ENCODE measurements at regions not wholly inside any gene's neighbourhood (a gene's known extent, or its start where the extent isn't known, plus 50 kb on each side); places are given as distances from the start of the nearest gene placed in this dataset.

DNA sequence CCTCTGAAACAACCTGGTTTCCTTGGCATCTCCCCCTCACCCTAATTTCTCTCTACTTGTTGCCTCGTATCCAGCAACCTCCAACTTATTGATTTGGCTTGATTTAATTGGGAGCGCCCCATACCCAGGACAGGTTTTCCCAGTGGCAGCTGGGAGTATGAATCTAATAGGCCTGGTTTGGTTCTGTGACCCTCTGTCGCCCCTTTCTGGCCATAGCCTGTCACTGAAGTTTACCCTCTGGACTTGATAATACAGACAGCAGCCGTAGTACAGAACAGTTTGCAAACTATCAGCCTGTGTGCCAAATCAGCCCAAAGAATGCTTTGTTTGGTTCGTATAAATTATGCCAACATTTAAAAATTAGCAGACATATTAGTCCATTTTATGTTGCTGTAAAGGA is 525.1 kb upstream of the GOLIM4 start:
- TF ChIP-seq, protein P1, sequence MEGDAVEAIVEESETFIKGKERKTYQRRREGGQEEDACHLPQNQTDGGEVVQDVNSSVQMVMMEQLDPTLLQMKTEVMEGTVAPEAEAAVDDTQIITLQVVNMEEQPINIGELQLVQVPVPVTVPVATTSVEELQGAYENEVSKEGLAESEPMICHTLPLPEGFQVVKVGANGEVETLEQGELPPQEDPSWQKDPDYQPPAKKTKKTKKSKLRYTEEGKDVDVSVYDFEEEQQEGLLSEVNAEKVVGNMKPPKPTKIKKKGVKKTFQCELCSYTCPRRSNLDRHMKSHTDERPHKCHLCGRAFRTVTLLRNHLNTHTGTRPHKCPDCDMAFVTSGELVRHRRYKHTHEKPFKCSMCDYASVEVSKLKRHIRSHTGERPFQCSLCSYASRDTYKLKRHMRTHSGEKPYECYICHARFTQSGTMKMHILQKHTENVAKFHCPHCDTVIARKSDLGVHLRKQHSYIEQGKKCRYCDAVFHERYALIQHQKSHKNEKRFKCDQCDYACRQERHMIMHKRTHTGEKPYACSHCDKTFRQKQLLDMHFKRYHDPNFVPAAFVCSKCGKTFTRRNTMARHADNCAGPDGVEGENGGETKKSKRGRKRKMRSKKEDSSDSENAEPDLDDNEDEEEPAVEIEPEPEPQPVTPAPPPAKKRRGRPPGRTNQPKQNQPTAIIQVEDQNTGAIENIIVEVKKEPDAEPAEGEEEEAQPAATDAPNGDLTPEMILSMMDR (IDR thresholded peaks at IDR 0.05; ENCODE audit: insufficient read depth, low read length, poor library complexity, severe bottlenecking) = peak; percentile 20
- TF ChIP-seq EZH2phosphoT487 (conservative IDR thresholded peaks at IDR 0.05; ENCODE audit: low read length) = no peak

DNA sequence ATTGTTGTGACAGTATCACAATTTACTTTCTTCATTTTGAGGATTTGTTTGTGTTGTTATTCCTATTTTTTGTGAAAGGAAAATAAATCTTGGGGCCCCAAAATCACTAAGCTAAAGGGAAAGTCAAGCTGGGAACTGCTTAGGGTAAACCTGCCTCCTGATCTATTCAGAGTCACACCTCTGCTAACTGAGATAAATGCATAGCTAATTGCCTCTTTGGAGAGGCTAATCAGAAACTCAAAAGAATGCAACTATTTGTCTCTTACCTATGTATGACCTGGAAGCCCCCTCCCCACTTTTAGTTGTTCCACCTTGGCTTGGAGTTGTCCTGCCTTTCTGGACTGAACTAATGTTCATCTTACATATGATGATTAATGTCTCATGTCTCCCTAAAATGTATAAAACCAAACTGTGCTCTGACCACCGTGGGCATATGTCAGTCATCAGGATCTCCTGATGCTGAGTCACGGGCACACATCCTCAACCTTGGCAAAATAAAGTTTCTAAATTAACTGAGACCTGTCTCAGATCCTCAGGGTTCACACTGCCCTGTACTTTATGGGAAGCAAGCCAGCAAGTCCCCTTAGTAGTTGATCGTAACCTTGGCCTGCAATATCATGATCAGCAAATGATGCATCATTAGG is 523.2 kb upstream of the GOLIM4 start:
- Histone ChIP-seq H3K36me3 (ENCODE audit: low read length) (no peaks in the 10 kb centered on the region), H3K9me2 (replicated peaks; ENCODE audit: insufficient read depth, low read length) (no peaks in the 10 kb centered on the region), H3K9me3 (ENCODE audit: insufficient read depth, low read length) (no peaks in the 10 kb centered on the region), H3K9ac (ENCODE audit: low read length) (no peak overlapping the region), H2AFZ (ENCODE audit: low read depth, low read length, severe bottlenecking) (no peak overlapping the region), H4K20me1 (ENCODE audit: low read depth, low read length) (no peaks in the 10 kb centered on the region), H3K4me2 (ENCODE audit: low read depth, low read length, poor library complexity, severe bottlenecking) (no peak overlapping the region), H3K27ac (ENCODE audit: low read depth, low read length) (no peak overlapping the region), H3K4me3 (ENCODE audit: insufficient read depth, low read length, poor library complexity, severe bottlenecking) (no peak overlapping the region), H3K27me3 (ENCODE audit: low read length) (no peaks in the 10 kb centered on the region), H3K79me2 (ENCODE audit: insufficient read depth, low read length) (no peaks in the 10 kb centered on the region), H3F3A (ENCODE audit: insufficient read depth) (no peaks in the 10 kb centered on the region)
- TF ChIP-seq, protein P1 (IDR thresholded peaks at IDR 0.05; ENCODE audit: insufficient read depth, low read length, poor library complexity, severe bottlenecking) = no peak
- no peak for TF ChIP-seq EZH2phosphoT487 (conservative IDR thresholded peaks at IDR 0.05; ENCODE audit: low read length)

More for the DNA sequence above, 525.1 kb upstream of the GOLIM4 start:
- no peak overlapping the region for H3K27ac ChIP-seq (ENCODE audit: low read depth, low read length)
- H3K79me2 ChIP-seq (ENCODE audit: insufficient read depth, low read length) = no peaks in the 10 kb centered on the region
- no peaks in the 10 kb centered on the region for H3K9me3 ChIP-seq (ENCODE audit: insufficient read depth, low read length)
- no peaks in the 10 kb centered on the region for H3F3A ChIP-seq (ENCODE audit: insufficient read depth)
- no peaks in the 10 kb centered on the region for H3K27me3 ChIP-seq (ENCODE audit: low read length)
- no peak overlapping the region for H3K4me3 ChIP-seq (ENCODE audit: insufficient read depth, low read length, poor library complexity, severe bottlenecking)
- H3K4me2 ChIP-seq (ENCODE audit: low read depth, low read length, poor library complexity, severe bottlenecking) = no peak overlapping the region
- no peak overlapping the region for H3K9ac ChIP-seq (ENCODE audit: low read length)
- no peaks in the 10 kb centered on the region for H4K20me1 ChIP-seq (ENCODE audit: low read depth, low read length)
- no peaks in the 10 kb centered on the region for H3K9me2 ChIP-seq (replicated peaks; ENCODE audit: insufficient read depth, low read length)
- H2AFZ ChIP-seq (ENCODE audit: low read depth, low read length, severe bottlenecking) = no peak overlapping the region
- no peaks in the 10 kb centered on the region for H3K36me3 ChIP-seq (ENCODE audit: low read length)

DNA sequence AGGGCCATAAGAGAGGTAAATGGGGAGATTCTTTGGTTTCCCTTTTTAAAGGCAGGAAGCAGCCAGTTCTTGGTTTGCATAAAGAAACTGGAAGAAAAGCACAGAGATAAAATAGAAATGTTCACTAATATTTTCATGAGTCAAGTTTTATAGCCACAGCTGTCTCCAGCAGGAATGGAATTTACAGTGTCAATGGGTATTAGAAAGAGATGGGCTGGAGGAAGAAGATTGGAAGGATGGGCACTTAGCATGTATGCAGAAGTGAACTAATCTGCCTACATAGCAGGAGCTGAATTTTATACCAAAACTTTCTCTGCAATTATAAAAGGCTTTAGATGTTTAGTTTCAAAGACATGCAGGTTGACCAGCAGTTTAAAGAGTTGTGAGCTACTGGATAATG is 521.9 kb upstream of the GOLIM4 start:
- H4K20me1 ChIP-seq (ENCODE audit: low read depth, low read length) = no peaks in the 10 kb centered on the region
- H3K4me2 ChIP-seq (ENCODE audit: low read depth, low read length, poor library complexity, severe bottlenecking) = no peak overlapping the region
- H3K36me3 ChIP-seq (ENCODE audit: low read length) = no peaks in the 10 kb centered on the region
- H3K9ac ChIP-seq (ENCODE audit: low read length) = no peak overlapping the region
- H3F3A ChIP-seq (ENCODE audit: insufficient read depth) = no peaks in the 10 kb centered on the region
- H3K27me3 ChIP-seq (ENCODE audit: low read length) = no peaks in the 10 kb centered on the region
- H2AFZ ChIP-seq (ENCODE audit: low read depth, low read length, severe bottlenecking) = no peak overlapping the region
- H3K9me3 ChIP-seq (ENCODE audit: insufficient read depth, low read length) = no peaks in the 10 kb centered on the region
- H3K4me3 ChIP-seq (ENCODE audit: insufficient read depth, low read length, poor library complexity, severe bottlenecking) = no peak overlapping the region
- no peak overlapping the region for H3K27ac ChIP-seq (ENCODE audit: low read depth, low read length)
- TF ChIP-seq EZH2phosphoT487 (conservative IDR thresholded peaks at IDR 0.05; ENCODE audit: low read length) = no peak
- TF ChIP-seq, protein P1 (IDR thresholded peaks at IDR 0.05; ENCODE audit: insufficient read depth, low read length, poor library complexity, severe bottlenecking) = no peak
- no peaks in the 10 kb centered on the region for H3K79me2 ChIP-seq (ENCODE audit: insufficient read depth, low read length)
- no peaks in the 10 kb centered on the region for H3K9me2 ChIP-seq (replicated peaks; ENCODE audit: insufficient read depth, low read length)
